Kidney tubule cell (primary cell): ENCODE measurements at regions not wholly inside any gene's neighbourhood (a gene's known extent, or its start where the extent isn't known, plus 50 kb on each side); places are given as distances from the start of the nearest gene placed in this dataset.

ENCODE experiments used
- DNase-seq: peaks from one replicate; pipeline ENCODE4 v3.0.0-alpha.2; 2018; ENCODE audit warnings: low spot score

GRCh38 chr9:693201-694091 is 148.1 kb upstream of the DMRT1 start:
- DNase-seq: peak; percentile 54

- DNase-seq: no peak
Measured at GRCh38 chr9:694092-694402, 147.4 kb upstream of the DMRT1 start.

- DNase-seq: peak; percentile 99
Measured at GRCh38 chr9:694403-695154, 146.9 kb upstream of the DMRT1 start.

GRCh38 chr9:695252-695651 is 146.2 kb upstream of the DMRT1 start:
- DNase-seq: no peak

- peak; percentile 80 for DNase-seq
Measured at GRCh38 chr9:696332-697323, 144.9 kb upstream of the DMRT1 start.

- DNase-seq: peak; percentile 76
Measured at GRCh38 chr9:698276-698675, 143.2 kb upstream of the DMRT1 start.

GRCh38 chr9:698954-699353 is 142.5 kb upstream of the DMRT1 start:
- no peak for DNase-seq

- DNase-seq: no peak
Measured at GRCh38 chr9:699396-699795, 142.1 kb upstream of the DMRT1 start.

- no peak for DNase-seq
Measured at GRCh38 chr9:700365-701282, 140.9 kb upstream of the DMRT1 start.

- no peak for DNase-seq
Measured at GRCh38 chr9:703392-703791, 138.1 kb upstream of the DMRT1 start.

GRCh38 chr9:706073-706472 is 135.4 kb upstream of the DMRT1 start:
- DNase-seq: peak; percentile 20

- DNase-seq: peak; percentile 69
Measured at GRCh38 chr9:706606-707459, 134.7 kb upstream of the DMRT1 start.

GRCh38 chr9:708182-708550 is 133.3 kb upstream of the DMRT1 start:
- DNase-seq: peak; percentile 13

- DNase-seq: peak; percentile 7
Measured at GRCh38 chr9:708551-709432, 132.7 kb upstream of the DMRT1 start.

GRCh38 chr9:710951-711745 is 130.3 kb upstream of the DMRT1 start:
- DNase-seq: no peak

- DNase-seq: no peak
Measured at GRCh38 chr9:711761-712553, 129.5 kb upstream of the DMRT1 start.

GRCh38 chr9:712643-713042 is 128.9 kb upstream of the DMRT1 start:
- no peak for DNase-seq

GRCh38 chr9:713091-713490 is 128.4 kb upstream of the DMRT1 start:
- no peak for DNase-seq
